ENCODE measurements at regions not wholly inside any gene's neighbourhood (a gene's known extent, or its start where the extent isn't known, plus 50 kb on each side); places are given as distances from the start of the nearest gene placed in this dataset.

- Histone ChIP-seq H3K27me3 (replicated peaks; ENCODE audit: insufficient read depth) (no peaks in the 10 kb centered on the region), H3F3A (ENCODE audit: insufficient read depth) (no peaks in the 10 kb centered on the region), H3K4me2 (ENCODE audit: unreplicated experiment) (no peak overlapping the region), H2AFZ (no peak overlapping the region), H4K20me1 (ENCODE audit: insufficient read depth) (no peaks in the 10 kb centered on the region), H3K79me2 (ENCODE audit: insufficient read depth) (no peaks in the 10 kb centered on the region), H3K4me1 (ENCODE audit: insufficient read depth) (no peaks in the 10 kb centered on the region), H3K27ac (no peak overlapping the region), H3K9me3 (ENCODE audit: low read depth) (no peaks in the 10 kb centered on the region), H3K4me3 (no peak overlapping the region), H3K36me3 (ENCODE audit: low read depth) (no peaks in the 10 kb centered on the region), H3K9me2 (ENCODE audit: insufficient read depth) (no peaks in the 10 kb centered on the region), H3K9ac (no peak overlapping the region)
- WGBS, 2 experiments (ENCODE audit: low coverage in 1 of 2, low lambda C conversion rate in 2 of 2, missing lambda C conversion rate in 2 of 2): 23 to 28% methylated on average over 1 of the region's 1 CpG
- in situ Hi-C loops (cut with MboI): no loop called here
- no peak for DNase-seq
- TF ChIP-seq EZH2 (IDR thresholded peaks at IDR 0.05; ENCODE audit: insufficient read depth, poor library complexity, severe bottlenecking) (no peak), EZH2phosphoT487 (IDR thresholded peaks at IDR 0.05; ENCODE audit: insufficient read depth, low read depth) (no peak)
Measured at GRCh38 chr2:164198256-164198655, 423.0 kb downstream of the GRB14 start.

GRCh38 chr2:164190700-164191099 is 430.6 kb downstream of the GRB14 start:
- no peaks in the 10 kb centered on the region for H3K27me3 ChIP-seq (replicated peaks; ENCODE audit: insufficient read depth)
- no peaks in the 10 kb centered on the region for H3K79me2 ChIP-seq (ENCODE audit: insufficient read depth)
- H3K9me2 ChIP-seq (ENCODE audit: insufficient read depth): no peaks in the 10 kb centered on the region
- in situ Hi-C loops (cut with MboI): no loop called here
- H3F3A ChIP-seq (ENCODE audit: insufficient read depth): no peaks in the 10 kb centered on the region
- no peaks in the 10 kb centered on the region for H3K36me3 ChIP-seq (ENCODE audit: low read depth)
- H2AFZ ChIP-seq: no peak overlapping the region
- H3K27ac ChIP-seq: no peak overlapping the region
- H3K4me2 ChIP-seq (ENCODE audit: unreplicated experiment): no peak overlapping the region
- DNase-seq: no peak
- H3K4me1 ChIP-seq (ENCODE audit: insufficient read depth): no peaks in the 10 kb centered on the region
- H4K20me1 ChIP-seq (ENCODE audit: insufficient read depth): no peaks in the 10 kb centered on the region
- H3K9ac ChIP-seq: no peak overlapping the region
- H3K4me3 ChIP-seq: no peak overlapping the region
- no peak for TF ChIP-seq EZH2phosphoT487 (IDR thresholded peaks at IDR 0.05; ENCODE audit: insufficient read depth, low read depth)
- no peak for TF ChIP-seq EZH2 (IDR thresholded peaks at IDR 0.05; ENCODE audit: insufficient read depth, poor library complexity, severe bottlenecking)
- no peaks in the 10 kb centered on the region for H3K9me3 ChIP-seq (ENCODE audit: low read depth)
- WGBS, 2 experiments (ENCODE audit: low coverage in 1 of 2, low lambda C conversion rate in 2 of 2, missing lambda C conversion rate in 2 of 2): 17 to 18% methylated on average over 4 of the region's 4 CpGs

- H3K79me2 ChIP-seq (ENCODE audit: insufficient read depth): no peaks in the 10 kb centered on the region
- no peak overlapping the region for H3K27ac ChIP-seq
- H4K20me1 ChIP-seq (ENCODE audit: insufficient read depth): no peaks in the 10 kb centered on the region
- DNase-seq: no peak
- no peaks in the 10 kb centered on the region for H3K36me3 ChIP-seq (ENCODE audit: low read depth)
- no peaks in the 10 kb centered on the region for H3K9me3 ChIP-seq (ENCODE audit: low read depth)
- no peaks in the 10 kb centered on the region for H3K4me1 ChIP-seq (ENCODE audit: insufficient read depth)
- no peak overlapping the region for H3K9ac ChIP-seq
- H3K27me3 ChIP-seq (replicated peaks; ENCODE audit: insufficient read depth): no peaks in the 10 kb centered on the region
- H3K4me3 ChIP-seq: no peak overlapping the region
- H3F3A ChIP-seq (ENCODE audit: insufficient read depth): no peaks in the 10 kb centered on the region
- TF ChIP-seq EZH2 (IDR thresholded peaks at IDR 0.05; ENCODE audit: insufficient read depth, poor library complexity, severe bottlenecking) (no peak), EZH2phosphoT487 (IDR thresholded peaks at IDR 0.05; ENCODE audit: insufficient read depth, low read depth) (no peak)
- 36 to 56% methylated on average over 2 of the region's 2 CpGs for WGBS, 2 experiments (ENCODE audit: low coverage in 1 of 2, low lambda C conversion rate in 2 of 2, missing lambda C conversion rate in 2 of 2)
- H3K4me2 ChIP-seq (ENCODE audit: unreplicated experiment): no peak overlapping the region
- H3K9me2 ChIP-seq (ENCODE audit: insufficient read depth): no peaks in the 10 kb centered on the region
- no peak overlapping the region for H2AFZ ChIP-seq
- in situ Hi-C loops (cut with MboI): no loop called here
Measured at GRCh38 chr2:164189851-164190250, 431.4 kb downstream of the GRB14 start.

DNA sequence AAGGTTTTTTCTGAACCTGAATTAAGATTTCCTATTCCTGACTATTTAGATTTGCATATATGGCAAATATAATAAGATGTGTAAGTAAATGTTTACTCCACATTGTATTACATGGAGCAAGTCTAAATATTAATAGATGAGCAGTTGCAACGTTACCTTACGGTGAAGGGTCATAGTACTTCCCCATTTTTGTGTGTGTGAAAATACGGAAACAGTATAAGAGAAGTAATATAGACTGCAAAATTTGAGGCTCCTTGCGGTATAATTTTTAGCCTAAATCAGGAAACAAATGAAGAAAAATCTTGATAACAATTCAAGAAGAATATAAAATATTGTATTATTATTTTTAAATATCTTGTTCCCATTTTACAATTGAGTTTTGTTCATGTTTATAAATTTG is 434.2 kb downstream of the GRB14 start:
- DNase-seq: no peak
- WGBS, 2 experiments (ENCODE audit: low coverage in 1 of 2, low lambda C conversion rate in 2 of 2, missing lambda C conversion rate in 2 of 2): 61 to 64% methylated on average over 4 of the region's 4 CpGs
- Histone ChIP-seq H3K36me3 (ENCODE audit: low read depth) (no peaks in the 10 kb centered on the region), H3F3A (ENCODE audit: insufficient read depth) (no peaks in the 10 kb centered on the region), H2AFZ (no peak overlapping the region), H3K9me2 (ENCODE audit: insufficient read depth) (no peaks in the 10 kb centered on the region), H3K9ac (no peak overlapping the region), H3K4me2 (ENCODE audit: unreplicated experiment) (no peak overlapping the region), H3K27ac (no peak overlapping the region), H3K4me1 (ENCODE audit: insufficient read depth) (no peaks in the 10 kb centered on the region), H4K20me1 (ENCODE audit: insufficient read depth) (no peaks in the 10 kb centered on the region), H3K27me3 (replicated peaks; ENCODE audit: insufficient read depth) (no peaks in the 10 kb centered on the region; the same call in 1 of the 2 replicates), H3K4me3 (no peak overlapping the region), H3K79me2 (ENCODE audit: insufficient read depth) (no peaks in the 10 kb centered on the region), H3K9me3 (ENCODE audit: low read depth) (no peaks in the 10 kb centered on the region)
- in situ Hi-C loops (cut with MboI): no loop called here
- TF ChIP-seq EZH2phosphoT487 (IDR thresholded peaks at IDR 0.05; ENCODE audit: insufficient read depth, low read depth): no peak
- no peak for TF ChIP-seq EZH2 (IDR thresholded peaks at IDR 0.05; ENCODE audit: insufficient read depth, poor library complexity, severe bottlenecking)

DNA sequence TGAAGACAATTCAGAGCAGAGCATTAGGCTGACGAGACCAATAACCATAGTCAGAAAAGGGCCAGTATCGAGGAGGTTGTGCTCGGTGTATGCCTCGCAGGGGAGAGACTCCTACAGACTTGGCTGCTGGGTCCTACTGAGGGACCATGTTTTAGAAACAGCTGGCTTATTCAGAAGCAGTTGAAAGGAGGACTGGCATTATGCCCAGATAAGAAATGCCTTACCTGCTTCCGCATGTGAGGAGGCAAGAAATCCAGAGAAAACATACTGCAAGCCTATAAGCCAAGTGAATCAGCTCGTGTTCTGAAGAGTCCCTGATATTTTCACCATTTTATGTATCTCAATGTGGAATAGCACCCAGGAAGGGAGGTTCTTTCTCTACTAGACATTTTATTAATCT is 434.7 kb downstream of the GRB14 start:
- in situ Hi-C loops (cut with MboI): no loop called here
- TF ChIP-seq EZH2 (IDR thresholded peaks at IDR 0.05; ENCODE audit: insufficient read depth, poor library complexity, severe bottlenecking) (no peak), EZH2phosphoT487 (IDR thresholded peaks at IDR 0.05; ENCODE audit: insufficient read depth, low read depth) (no peak)

More for the DNA sequence above, 434.7 kb downstream of the GRB14 start:
- Histone ChIP-seq H3K4me1 (ENCODE audit: insufficient read depth) (no peaks in the 10 kb centered on the region), H3K36me3 (ENCODE audit: low read depth) (no peaks in the 10 kb centered on the region), H3K9me3 (ENCODE audit: low read depth) (no peaks in the 10 kb centered on the region), H3K9me2 (ENCODE audit: insufficient read depth) (no peaks in the 10 kb centered on the region), H3K4me3 (no peak overlapping the region), H3F3A (ENCODE audit: insufficient read depth) (no peaks in the 10 kb centered on the region), H3K79me2 (ENCODE audit: insufficient read depth) (no peaks in the 10 kb centered on the region), H3K27ac (no peak overlapping the region), H3K4me2 (ENCODE audit: unreplicated experiment) (no peak overlapping the region), H4K20me1 (ENCODE audit: insufficient read depth) (no peaks in the 10 kb centered on the region), H3K9ac (no peak overlapping the region), H3K27me3 (replicated peaks; ENCODE audit: insufficient read depth) (peaks cover 3% of the 10 kb centered on the region; the same call in 1 of the 2 replicates), H2AFZ (no peak overlapping the region)
- no peak for DNase-seq
- WGBS, 2 experiments (ENCODE audit: low coverage in 1 of 2, low lambda C conversion rate in 2 of 2, missing lambda C conversion rate in 2 of 2): 30 to 33% methylated on average over 6 of the region's 6 CpGs
